ENCODE measurements at regions not wholly inside any gene's neighbourhood (a gene's known extent, or its start where the extent isn't known, plus 50 kb on each side); places are given as distances from the start of the nearest gene placed in this dataset.

- TF ChIP-seq, protein P1, sequence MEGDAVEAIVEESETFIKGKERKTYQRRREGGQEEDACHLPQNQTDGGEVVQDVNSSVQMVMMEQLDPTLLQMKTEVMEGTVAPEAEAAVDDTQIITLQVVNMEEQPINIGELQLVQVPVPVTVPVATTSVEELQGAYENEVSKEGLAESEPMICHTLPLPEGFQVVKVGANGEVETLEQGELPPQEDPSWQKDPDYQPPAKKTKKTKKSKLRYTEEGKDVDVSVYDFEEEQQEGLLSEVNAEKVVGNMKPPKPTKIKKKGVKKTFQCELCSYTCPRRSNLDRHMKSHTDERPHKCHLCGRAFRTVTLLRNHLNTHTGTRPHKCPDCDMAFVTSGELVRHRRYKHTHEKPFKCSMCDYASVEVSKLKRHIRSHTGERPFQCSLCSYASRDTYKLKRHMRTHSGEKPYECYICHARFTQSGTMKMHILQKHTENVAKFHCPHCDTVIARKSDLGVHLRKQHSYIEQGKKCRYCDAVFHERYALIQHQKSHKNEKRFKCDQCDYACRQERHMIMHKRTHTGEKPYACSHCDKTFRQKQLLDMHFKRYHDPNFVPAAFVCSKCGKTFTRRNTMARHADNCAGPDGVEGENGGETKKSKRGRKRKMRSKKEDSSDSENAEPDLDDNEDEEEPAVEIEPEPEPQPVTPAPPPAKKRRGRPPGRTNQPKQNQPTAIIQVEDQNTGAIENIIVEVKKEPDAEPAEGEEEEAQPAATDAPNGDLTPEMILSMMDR (IDR thresholded peaks at IDR 0.05) = no peak
- no peak for TF ChIP-seq POLR2A (IDR thresholded peaks at IDR 0.05)
Observed at GRCh38 chr2:52292801-52293200, 1260.9 kb upstream of the NRXN1 start.

Measured in right lobe of liver (tissue), 4 donors.